K562 (cell line): ENCODE measurements at regions not wholly inside any gene's neighbourhood (a gene's known extent, or its start where the extent isn't known, plus 50 kb on each side); places are given as distances from the start of the nearest gene placed in this dataset.

Experiments used
- ATAC-seq: fragments of 200-7000 bp; cut with Tn5 transposase; 3 replicates; pipeline ENCODE4 v1.9.1; 2020; ENCODE audit warnings: moderate library complexity
- BruUV-seq: library from RNA; stranded (reverse); fragments of 400-500 nt; replicated peaks from 2 replicates; lab custom pipeline; 2021; lab: Mats Ljungman, UMichigan
- CTCF ChIA-PET: fragments of 300-600 bp; formaldehyde crosslinking; extraction: SDS; loops from one replicate; lab custom pipeline; 2021; ENCODE audit warnings: low intra/inter-chr PET ratio; lab: Yijun Ruan, JAX
- POLR2A ChIA-PET: fragments of 300-600, 350-650 bp; sonication (Branson Sonifier 250); formaldehyde crosslinking; extraction: SDS; loops from one replicate; lab custom pipeline; 2021; ENCODE audit warnings: antibody characterized with exemption, inconsistent platforms; lab: Yijun Ruan, JAX
- DNase-seq, 4 experiments: peaks; one replicate each; pipeline versions ENCODE4 v3.0.0 to v3.0.0-alpha.2; 2011 to 2018; ENCODE audit warnings: low spot score in 3 of 4, mixed read lengths in 3 of 4; ENCODE audit errors: extremely low read depth in 1 of 4
- FAIRE-seq: peaks from 2 replicates; lab custom pipeline; 2011; peaks lifted over from hg19 to GRCh38; lab: Jason Lieb, UNC
- H2AFZ ChIP-seq: 2 replicates; pipeline ENCODE4 v1.6.0; 2011; ENCODE audit warnings: low read depth, low read length, control low read depth, inconsistent platforms
- H3K27ac ChIP-seq: fragments of 200-600 bp; 3 replicates; pipeline ENCODE4 v1.8.0; 2011; ENCODE audit warnings: low read depth, mild to moderate bottlenecking, control low read depth, inconsistent platforms, low read length, moderate library complexity, mixed read lengths; ENCODE audit errors: extremely low read depth
- H3K27me3 ChIP-seq, 2 experiments: fragments of 300-600 bp in 1 of 2; 2 replicates in 1 of 2; 3 replicates in 1 of 2; pipeline versions ENCODE4 v1.6.0 to v1.8.0; 2011; ENCODE audit warnings: inconsistent platforms in 2 of 2, low read length in 2 of 2, mild to moderate bottlenecking in 1 of 2, mixed read lengths in 1 of 2, moderate library complexity in 1 of 2; ENCODE audit not compliant: control insufficient read depth in 2 of 2, insufficient read depth in 2 of 2
- H3K36me3 ChIP-seq: fragments of 300-600 bp; 3 replicates; pipeline ENCODE4 v1.8.0; 2011; ENCODE audit warnings: mild to moderate bottlenecking, low read length, inconsistent platforms; ENCODE audit not compliant: control insufficient read depth, insufficient read depth
- H3K4me1 ChIP-seq, 2 experiments: fragments of 200-600 bp in 1 of 2; replicated peaks in 1 of 2; 2 replicates in 1 of 2; 3 replicates in 1 of 2; pipeline versions ENCODE4 v1.5.1 to v1.8.0; 2011; ENCODE audit warnings: inconsistent platforms in 2 of 2, low read length in 2 of 2, mild to moderate bottlenecking in 1 of 2, mixed read lengths in 1 of 2, moderate library complexity in 1 of 2; ENCODE audit not compliant: control insufficient read depth in 2 of 2, insufficient read depth in 2 of 2
- H3K4me2 ChIP-seq: 2 replicates; pipeline ENCODE4 v1.6.1; 2011; ENCODE audit warnings: low read length, control low read depth, inconsistent platforms, mixed read lengths; ENCODE audit not compliant: insufficient read depth
- H3K4me3 ChIP-seq: fragments of 200-600 bp; sonication (generic), shearing (Covaris generic); 2 replicates; pipeline ENCODE4 v1.5.1; 2016; ENCODE audit warnings: control low read depth, inconsistent platforms
- H3K79me2 ChIP-seq: fragments of 200-600 bp; 3 replicates; pipeline ENCODE4 v1.8.0; 2011; ENCODE audit warnings: low read length, inconsistent platforms; ENCODE audit not compliant: control insufficient read depth, insufficient read depth
- H3K9ac ChIP-seq, 2 experiments: 2 replicates each; pipeline versions ENCODE4 v1.6.0 to v1.6.1; 2011; ENCODE audit warnings: low read depth in 2 of 2, low read length in 2 of 2, control low read depth in 1 of 2, inconsistent platforms in 1 of 2, mild to moderate bottlenecking in 1 of 2, mixed read lengths in 1 of 2; ENCODE audit not compliant: insufficient read depth in 1 of 2
- H3K9me1 ChIP-seq: one replicate; pipeline ENCODE4 v1.6.0; 2011; ENCODE audit warnings: inconsistent platforms, mild to moderate bottlenecking, low read length, moderate library complexity; ENCODE audit not compliant: control insufficient read depth, insufficient read depth
- H3K9me3 ChIP-seq: replicated peaks from 2 replicates; pipeline ENCODE4 v1.5.1; 2011; ENCODE audit warnings: low read depth, low read length, inconsistent platforms; ENCODE audit not compliant: control insufficient read depth, insufficient read depth
- H4K20me1 ChIP-seq: replicated peaks from 2 replicates; pipeline ENCODE4 v1.6.1; 2011; ENCODE audit warnings: low read length, inconsistent platforms, mixed read lengths; ENCODE audit not compliant: control insufficient read depth, insufficient read depth
- TBL1XR1 ChIP-seq, 2 experiments: IDR thresholded peaks; 2 replicates each; pipeline ENCODE4 v1.6.1; 2012; ENCODE audit warnings: improper control_type of control experiment in 2 of 2, low read length in 2 of 2, mild to moderate bottlenecking in 1 of 2
- ZHX1 ChIP-seq: fragments of 150-350 bp; conservative IDR thresholded peaks from 2 replicates; pipeline ENCODE4 v1.6.1; 2014; ENCODE audit warnings: low read length
- ZNF12 ChIP-seq: sonication (generic); formaldehyde crosslinking; IDR thresholded peaks from 2 replicates; pipeline ENCODE4 v1.4.0; 2020; ENCODE audit warnings: mild to moderate bottlenecking, missing genetic modification reagents
- ZNF143 ChIP-seq: sonication (generic); formaldehyde crosslinking; IDR thresholded peaks from 2 replicates; pipeline ENCODE4 v1.9.0; 2022; ENCODE audit warnings: mild to moderate bottlenecking, missing genetic modification reagents
- WGBS: fragments of 100-300 bp; shearing (Covaris generic); methylation state at CpG from one replicate; pipeline ENCODE4 v1.1.6; 2016; ENCODE audit warnings: low coverage, mixed read lengths; ENCODE audit not compliant: insufficient coverage; ENCODE audit errors: missing lambda C conversion rate; 5-methylcytosine and 5-hydroxymethylcytosine counted together
- in situ Hi-C: fragments of 300-500 bp; cut with MboI; formaldehyde crosslinking; loops from 4 replicates; pipeline ENCODE4 v1.15.0; 2018; ENCODE audit warnings: inconsistent platforms, mixed read lengths
- intact Hi-C: fragments of 100-400 bp; cut with micrococcal nuclease; formaldehyde crosslinking; loops from 2 replicates; pipeline ENCODE4 v1.14.2; 2022

DNA sequence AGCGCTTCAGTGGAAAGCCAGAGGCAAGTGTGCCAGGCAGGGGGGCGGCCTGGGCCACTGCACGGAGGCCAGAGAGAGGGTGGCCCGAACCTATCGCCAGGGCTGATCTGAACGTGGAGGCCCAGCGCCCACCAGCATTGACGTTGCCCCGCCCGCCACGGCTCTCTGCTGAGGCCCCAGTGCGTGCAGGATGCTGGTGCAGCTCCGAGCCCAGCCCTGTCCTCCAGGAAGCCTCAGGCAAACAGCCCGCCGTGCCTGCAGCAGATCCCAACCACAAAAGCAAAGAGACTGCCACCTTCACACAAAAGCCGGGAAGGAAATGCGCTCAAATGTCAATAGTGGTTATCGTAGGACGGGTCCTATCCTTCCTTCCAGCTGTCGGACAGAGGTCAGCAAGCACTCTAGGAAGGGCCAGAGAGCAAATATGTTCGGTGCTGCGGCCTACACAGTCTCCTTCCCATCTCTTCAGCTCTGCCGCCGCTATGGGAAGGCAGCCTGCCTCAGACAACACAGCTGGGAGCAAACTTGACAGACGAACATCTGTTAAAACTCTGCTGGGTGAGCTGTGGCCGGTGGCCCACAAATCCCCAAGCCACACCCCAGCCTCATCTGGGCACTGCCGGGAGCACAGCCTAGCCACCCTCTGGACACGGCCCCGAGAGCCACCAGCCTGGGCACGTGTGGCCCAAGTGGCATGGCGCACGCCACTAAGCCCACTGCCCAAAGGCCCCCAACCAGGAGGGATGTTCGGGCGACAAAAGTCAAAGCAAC is 146.2 kb downstream of the CRYBB2 start:
- Histone ChIP-seq H3K9me1 (no peaks in the 10 kb centered on the region), H3K4me2 (no peak overlapping the region), H3K4me1 (peaks cover 0 to 9% of the 10 kb centered on the region in 2 experiments; a peak in 1 of 5 replicates), H3K9ac (no peak overlapping the region; a peak in 1 of 4 replicates), H3K79me2 (no peaks in the 10 kb centered on the region; the same call in 1 of the 3 replicates), H3K27ac (no peak overlapping the region), H3K27me3 (no peaks in the 10 kb centered on the region), H2AFZ (no peak overlapping the region), H3K36me3 (peaks cover 10% of the 10 kb centered on the region; the same call in 1 of the 3 replicates), H3K4me3 (no peak overlapping the region), H3K9me3 (no peaks in the 10 kb centered on the region), H4K20me1 (peaks cover 11% of the 10 kb centered on the region)
- POLR2A ChIA-PET = no interaction called here
- ATAC-seq (no peak), FAIRE-seq (no peak), DNase-seq (no peak)
- CTCF ChIA-PET = no interaction called here
- TF ChIP-seq ZHX1 = no peak
- TF ChIP-seq ZNF12 (CRISPR knock-in tag) = no peak
- TF ChIP-seq TBL1XR1 (IDR thresholded peaks at IDR 0.05; ENCODE audit: low read length in 2 of 2) = no peak
- TF ChIP-seq ZNF143 = no peak
- BruUV-seq = no TSS peak
- in situ Hi-C loops (no loop called here), intact Hi-C loops (loop anchor here (10.0 kb wide), 1 partner anchor 79 kb away; no protein-coding TSS in a partner anchor)
- 71% methylated on average over 10 of the region's 34 CpGs for WGBS
